LNCaP clone FGC (cell line): ENCODE measurements at regions not wholly inside any gene's neighbourhood (a gene's known extent, or its start where the extent isn't known, plus 50 kb on each side); places are given as distances from the start of the nearest gene placed in this dataset.

Source experiments
- DNase-seq: peaks from one replicate; pipeline ENCODE4 v3.0.0-alpha.2; 2011; ENCODE audit warnings: low read depth
- H3K4me3 ChIP-seq: 2 replicates; pipeline ENCODE4 v1.5.1; 2011; ENCODE audit warnings: mild to moderate bottlenecking, low read depth, low read length, control low read depth
- TF ChIP-seq, protein P1 (sequence below): IDR thresholded peaks from 2 replicates; pipeline ENCODE4 v1.5.1; 2012; ENCODE audit warnings: mild to moderate bottlenecking; ENCODE audit not compliant: control insufficient read depth, insufficient read depth; ENCODE audit errors: extremely low read depth

DNA sequence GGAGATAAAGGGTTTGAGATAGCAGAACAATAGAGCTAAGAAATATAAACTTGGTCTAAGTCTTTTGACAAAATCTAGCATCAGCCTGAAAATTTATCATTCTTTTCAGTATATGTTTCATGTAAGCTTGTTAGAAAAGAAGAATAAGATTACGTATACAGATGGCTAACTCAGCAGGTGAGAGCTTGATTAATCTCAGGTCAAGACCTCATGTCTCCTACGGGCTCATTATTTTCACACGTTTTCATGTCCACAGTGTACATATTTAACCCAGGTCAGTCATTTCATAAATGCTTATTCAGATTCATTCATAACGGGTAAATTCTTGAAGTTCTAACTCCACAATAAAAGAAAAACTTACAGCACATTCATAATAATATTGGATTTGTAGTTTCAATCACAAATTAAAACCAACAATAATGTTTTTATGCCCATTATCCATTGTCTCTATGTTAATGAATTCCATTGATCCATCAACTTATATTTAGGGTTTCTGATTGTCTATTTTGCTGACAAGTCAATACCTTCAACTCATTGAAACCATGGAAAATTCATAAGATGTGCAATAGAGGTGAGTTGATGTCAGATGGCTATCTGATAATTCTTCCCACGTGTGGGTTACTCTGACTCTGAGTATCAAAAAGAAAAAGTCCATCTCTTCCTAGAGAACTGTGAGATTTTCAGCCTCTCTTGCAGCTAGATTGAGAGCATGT lies 102.6 kb downstream of the CASP12 start:
- TF ChIP-seq, protein P1, sequence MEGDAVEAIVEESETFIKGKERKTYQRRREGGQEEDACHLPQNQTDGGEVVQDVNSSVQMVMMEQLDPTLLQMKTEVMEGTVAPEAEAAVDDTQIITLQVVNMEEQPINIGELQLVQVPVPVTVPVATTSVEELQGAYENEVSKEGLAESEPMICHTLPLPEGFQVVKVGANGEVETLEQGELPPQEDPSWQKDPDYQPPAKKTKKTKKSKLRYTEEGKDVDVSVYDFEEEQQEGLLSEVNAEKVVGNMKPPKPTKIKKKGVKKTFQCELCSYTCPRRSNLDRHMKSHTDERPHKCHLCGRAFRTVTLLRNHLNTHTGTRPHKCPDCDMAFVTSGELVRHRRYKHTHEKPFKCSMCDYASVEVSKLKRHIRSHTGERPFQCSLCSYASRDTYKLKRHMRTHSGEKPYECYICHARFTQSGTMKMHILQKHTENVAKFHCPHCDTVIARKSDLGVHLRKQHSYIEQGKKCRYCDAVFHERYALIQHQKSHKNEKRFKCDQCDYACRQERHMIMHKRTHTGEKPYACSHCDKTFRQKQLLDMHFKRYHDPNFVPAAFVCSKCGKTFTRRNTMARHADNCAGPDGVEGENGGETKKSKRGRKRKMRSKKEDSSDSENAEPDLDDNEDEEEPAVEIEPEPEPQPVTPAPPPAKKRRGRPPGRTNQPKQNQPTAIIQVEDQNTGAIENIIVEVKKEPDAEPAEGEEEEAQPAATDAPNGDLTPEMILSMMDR: no peak
- H3K4me3 ChIP-seq: no peak overlapping the region
- DNase-seq: no peak

DNA sequence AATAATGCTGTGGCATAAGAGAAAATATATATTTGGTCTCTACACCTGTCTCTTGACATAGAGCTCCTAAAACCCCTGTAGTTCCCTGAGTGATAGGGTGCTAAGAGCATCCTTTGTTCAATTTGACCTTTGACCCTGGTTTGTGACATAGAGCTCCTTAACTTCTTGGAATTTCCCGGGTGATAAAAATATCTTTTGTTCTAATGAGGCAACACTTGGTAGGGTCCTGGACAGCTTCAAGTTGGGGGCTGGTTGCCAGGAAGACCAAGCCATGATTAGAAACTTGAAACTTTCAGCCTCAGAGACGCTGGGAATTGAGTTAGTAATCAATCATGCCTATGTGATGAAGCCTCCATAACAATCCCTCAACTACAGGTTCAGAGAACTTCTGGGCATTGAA lies 105.4 kb downstream of the CASP12 start:
- DNase-seq: no peak
- TF ChIP-seq, protein P1: no peak
- H3K4me3 ChIP-seq: no peak overlapping the region

DNA sequence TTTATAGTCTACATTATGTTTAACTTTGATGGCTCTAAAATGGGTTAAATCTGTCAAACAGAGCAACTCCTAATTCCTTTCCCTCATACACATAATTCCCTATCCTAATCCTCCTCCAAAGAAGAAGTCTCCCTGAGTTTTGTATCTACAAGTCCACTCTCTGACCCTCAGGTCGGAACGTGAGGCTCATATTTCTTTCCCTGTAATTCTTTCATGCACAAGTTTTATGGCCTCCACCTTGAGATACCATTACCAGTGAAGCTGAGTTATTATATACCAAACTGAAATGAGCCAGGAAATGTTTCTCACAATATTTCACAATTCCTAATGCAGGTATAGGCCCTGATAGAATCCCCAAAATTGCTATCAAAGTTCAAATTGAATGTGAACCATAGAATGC lies 106.4 kb downstream of the CASP12 start:
- TF ChIP-seq, protein P1: no peak
- no peak for DNase-seq
- no peak overlapping the region for H3K4me3 ChIP-seq

DNA sequence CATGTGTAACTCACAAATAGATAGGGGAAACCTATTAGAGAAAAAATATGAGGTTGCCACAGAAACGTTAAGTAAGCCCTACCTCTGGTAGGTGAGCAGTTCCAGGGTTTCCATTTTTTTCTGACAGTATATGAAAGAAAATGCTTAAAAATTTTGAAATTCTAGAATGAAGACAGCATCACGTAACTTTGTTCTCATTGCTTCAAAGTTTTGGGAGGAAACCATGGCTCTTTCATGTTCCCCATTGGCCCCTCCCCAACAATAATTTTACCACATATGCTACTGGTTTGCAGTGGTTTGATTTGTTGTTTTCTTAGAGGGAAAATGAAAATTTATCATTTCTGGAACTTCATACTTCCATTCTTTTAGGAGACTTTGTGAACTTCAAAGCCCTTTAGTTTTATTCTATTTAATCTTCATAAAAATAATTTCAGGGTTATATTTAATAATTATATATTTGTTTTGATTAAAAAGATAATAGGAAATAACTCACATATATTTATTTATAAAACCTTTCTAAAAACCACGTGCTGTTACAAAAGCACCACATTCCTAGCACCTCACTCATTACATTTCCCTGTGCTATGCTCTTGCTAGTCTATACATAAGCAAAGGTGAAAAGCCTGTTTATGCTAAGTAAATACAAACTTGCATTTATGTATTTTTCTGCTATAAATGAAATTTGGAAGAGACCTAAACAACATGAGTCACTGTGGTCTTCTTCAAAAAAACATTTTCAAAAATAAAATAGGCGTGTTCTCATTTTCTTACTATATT lies 113.4 kb downstream of the CASP12 start:
- no peak overlapping the region for H3K4me3 ChIP-seq
- TF ChIP-seq, protein P1: no peak
- no peak for DNase-seq

DNA sequence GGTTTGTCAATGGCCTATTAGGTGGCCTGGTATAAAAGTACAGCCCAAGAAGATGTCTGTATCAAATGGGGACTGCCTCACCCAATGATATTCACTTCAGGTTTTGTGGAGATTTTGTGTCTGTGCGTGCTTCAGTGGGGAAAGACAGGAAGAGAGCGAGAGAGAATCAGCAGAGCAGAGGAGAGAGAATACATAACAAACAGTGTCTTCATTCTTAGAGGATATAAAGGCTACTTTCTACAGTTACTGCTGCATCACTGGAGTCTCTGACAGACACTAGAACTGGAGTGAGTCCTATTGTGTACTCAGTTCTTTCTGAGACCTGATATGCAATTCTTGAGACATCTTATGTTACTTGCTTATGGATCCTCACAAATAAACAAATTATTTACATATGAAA lies 115.0 kb downstream of the CASP12 start:
- TF ChIP-seq, protein P1: no peak
- no peak for DNase-seq
- no peak overlapping the region for H3K4me3 ChIP-seq

DNA sequence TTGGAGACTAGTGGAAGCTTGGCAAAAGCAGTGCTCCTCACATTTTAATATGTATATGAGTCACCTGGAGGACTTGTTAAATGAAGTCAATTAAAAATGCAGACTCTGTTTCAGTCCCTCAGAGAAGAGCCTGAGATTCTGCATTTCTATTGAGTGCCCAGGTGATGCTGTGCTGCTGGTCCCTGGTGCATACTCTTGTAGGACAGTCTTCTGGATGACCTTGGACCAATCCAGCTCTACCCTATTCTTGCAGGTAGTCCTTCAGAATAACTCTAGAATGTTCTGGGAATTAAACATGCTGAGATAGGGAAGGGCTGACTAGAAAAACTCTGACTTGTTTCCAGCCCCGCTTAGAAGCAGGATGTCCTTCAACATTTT lies 115.9 kb downstream of the CASP12 start:
- no peak for DNase-seq
- TF ChIP-seq, protein P1: no peak
- H3K4me3 ChIP-seq: no peak overlapping the region
